Bone marrow (tissue), 2 donors: ENCODE measurements at regions not wholly inside any gene's neighbourhood (a gene's known extent, or its start where the extent isn't known, plus 50 kb on each side); places are given as distances from the start of the nearest gene placed in this dataset.
"Not testable (repeated sequence)": the region's sequence is repeated elsewhere in the genome, so short reads cannot be mapped to it uniquely, and the experiment has no call there.

Source experiments
- DNase-seq, 2 donors: peaks; one replicate each; lab custom pipeline; 2025; lab: John Stamatoyannopoulos, UW

- DNase-seq, result no peak
Measured at GRCh38 chr1:234776876-234777855, 167.2 kb upstream of the IRF2BP2 start.

GRCh38 chr1:234776256-234776875 is 166.4 kb upstream of the IRF2BP2 start:
- no peak for DNase-seq

GRCh38 chr1:234775477-234776246 is 165.7 kb upstream of the IRF2BP2 start:
- DNase-seq, result peak in 1 of 2 donors; percentile 66

GRCh38 chr1:234774971-234775370 is 165.0 kb upstream of the IRF2BP2 start:
- peak in 1 of 2 donors; percentile 96 for DNase-seq

- DNase-seq, result no peak
Measured at GRCh38 chr1:234773936-234774677, 164.1 kb upstream of the IRF2BP2 start.

- DNase-seq, result peak; percentile 61 to 97
Measured at GRCh38 chr1:234772345-234773147, 162.6 kb upstream of the IRF2BP2 start.

GRCh38 chr1:234771642-234772344 is 161.8 kb upstream of the IRF2BP2 start:
- DNase-seq, result no peak

GRCh38 chr1:234770924-234771540 is 161.1 kb upstream of the IRF2BP2 start:
- no peak for DNase-seq

- no peak for DNase-seq
Measured at GRCh38 chr1:234769986-234770795, 160.2 kb upstream of the IRF2BP2 start.

GRCh38 chr1:234769284-234769985 is 159.5 kb upstream of the IRF2BP2 start:
- DNase-seq, result no peak

- DNase-seq, result no peak
Measured at GRCh38 chr1:234768569-234769283, 158.7 kb upstream of the IRF2BP2 start.

- no peak for DNase-seq
Measured at GRCh38 chr1:234768171-234768568, 158.2 kb upstream of the IRF2BP2 start.

GRCh38 chr1:234765672-234766071 is 155.7 kb upstream of the IRF2BP2 start:
- no peak for DNase-seq

GRCh38 chr1:234765181-234765580 is 155.2 kb upstream of the IRF2BP2 start:
- no peak for DNase-seq

GRCh38 chr1:234763910-234764309 is 153.9 kb upstream of the IRF2BP2 start:
- no peak for DNase-seq

GRCh38 chr1:234763367-234763766 is 153.4 kb upstream of the IRF2BP2 start:
- DNase-seq, result no peak

GRCh38 chr1:234762127-234762526 is 152.1 kb upstream of the IRF2BP2 start:
- not testable (repeated sequence) for DNase-seq
